ENCODE measurements at regions not wholly inside any gene's neighbourhood (a gene's known extent, or its start where the extent isn't known, plus 50 kb on each side); places are given as distances from the start of the nearest gene placed in this dataset.
"Not testable (repeated sequence)": the region's sequence is repeated elsewhere in the genome, so short reads cannot be mapped to it uniquely, and the experiment has no call there.

DNA sequence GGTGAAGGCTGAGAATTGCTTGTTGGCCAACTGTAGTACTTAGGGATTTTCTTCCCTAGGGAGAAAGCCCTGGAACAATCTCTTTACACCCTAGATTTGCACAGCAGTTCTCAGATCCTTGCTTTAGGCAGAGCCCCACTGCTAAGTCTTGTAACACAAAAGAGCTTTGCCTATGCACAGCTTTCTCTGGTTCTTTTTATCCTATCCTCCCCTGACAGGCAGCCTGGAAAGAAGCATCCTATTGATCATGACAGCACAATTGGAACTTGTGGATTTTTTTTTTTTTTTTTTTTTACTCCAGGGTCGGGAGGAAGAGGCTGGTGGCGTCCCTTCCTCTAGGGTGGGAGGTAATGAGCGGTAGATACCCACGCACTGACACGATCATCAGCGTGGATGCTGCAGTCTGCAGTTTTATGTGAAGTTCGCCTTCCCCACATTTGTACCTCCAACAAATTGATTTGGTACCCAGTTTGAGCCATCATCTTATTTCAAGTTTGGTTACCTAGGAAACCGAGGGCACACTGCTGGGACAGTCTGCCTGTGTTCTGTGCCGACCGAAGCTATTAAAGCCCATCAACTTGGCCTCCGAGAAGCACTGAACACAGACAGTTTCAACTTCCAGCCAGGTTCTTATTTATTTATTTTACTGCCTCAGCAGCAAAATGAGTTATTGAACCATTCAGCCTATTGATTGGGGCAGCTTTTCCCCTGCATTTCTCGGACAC lies 110.1 kb downstream of the NRN1 start:
- Histone ChIP-seq H3K27me3 (no peaks in the 10 kb centered on the region), H3K27ac (no peak overlapping the region), H3K9me3 (no peaks in the 10 kb centered on the region), H3K4me1 (no peaks in the 10 kb centered on the region), H3K4me3 (no peak overlapping the region), H3K36me3 (no peaks in the 10 kb centered on the region)
- intact Hi-C loops (cut with DNase I), result no loop called here
- ATAC-seq (no peak), DNase-seq (no peak)
- TF ChIP-seq, protein P1, sequence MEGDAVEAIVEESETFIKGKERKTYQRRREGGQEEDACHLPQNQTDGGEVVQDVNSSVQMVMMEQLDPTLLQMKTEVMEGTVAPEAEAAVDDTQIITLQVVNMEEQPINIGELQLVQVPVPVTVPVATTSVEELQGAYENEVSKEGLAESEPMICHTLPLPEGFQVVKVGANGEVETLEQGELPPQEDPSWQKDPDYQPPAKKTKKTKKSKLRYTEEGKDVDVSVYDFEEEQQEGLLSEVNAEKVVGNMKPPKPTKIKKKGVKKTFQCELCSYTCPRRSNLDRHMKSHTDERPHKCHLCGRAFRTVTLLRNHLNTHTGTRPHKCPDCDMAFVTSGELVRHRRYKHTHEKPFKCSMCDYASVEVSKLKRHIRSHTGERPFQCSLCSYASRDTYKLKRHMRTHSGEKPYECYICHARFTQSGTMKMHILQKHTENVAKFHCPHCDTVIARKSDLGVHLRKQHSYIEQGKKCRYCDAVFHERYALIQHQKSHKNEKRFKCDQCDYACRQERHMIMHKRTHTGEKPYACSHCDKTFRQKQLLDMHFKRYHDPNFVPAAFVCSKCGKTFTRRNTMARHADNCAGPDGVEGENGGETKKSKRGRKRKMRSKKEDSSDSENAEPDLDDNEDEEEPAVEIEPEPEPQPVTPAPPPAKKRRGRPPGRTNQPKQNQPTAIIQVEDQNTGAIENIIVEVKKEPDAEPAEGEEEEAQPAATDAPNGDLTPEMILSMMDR (IDR thresholded peaks at IDR 0.05), result no peak

DNA sequence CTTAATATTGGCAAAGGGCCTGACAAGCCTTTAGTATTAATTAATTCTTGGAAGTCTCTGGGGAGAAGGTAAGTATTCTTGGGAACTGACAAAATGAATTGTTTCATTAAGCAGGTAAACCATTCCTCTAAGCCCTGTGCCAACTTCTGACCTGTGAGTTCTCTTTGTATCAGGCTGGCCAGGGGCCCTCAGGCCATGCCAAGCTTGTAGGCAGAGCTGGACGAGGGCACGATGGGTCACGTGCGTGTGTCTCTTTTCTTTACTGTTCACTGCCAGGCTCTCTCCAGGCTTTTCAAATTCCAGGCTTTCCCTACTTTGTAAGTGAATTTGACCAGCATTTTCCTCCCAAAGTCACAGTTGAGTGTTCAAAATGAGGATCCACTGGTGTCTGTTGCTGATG lies 112.4 kb downstream of the NRN1 start:
- TF ChIP-seq, protein P1 (IDR thresholded peaks at IDR 0.05), result no peak
- H3K36me3 ChIP-seq, result no peaks in the 10 kb centered on the region
- H3K27ac ChIP-seq, result no peak overlapping the region
- no peak for ATAC-seq
- no peaks in the 10 kb centered on the region for H3K27me3 ChIP-seq
- intact Hi-C loops (cut with DNase I), result no loop called here
- DNase-seq, result no peak
- H3K9me3 ChIP-seq, result no peaks in the 10 kb centered on the region
- no peaks in the 10 kb centered on the region for H3K4me1 ChIP-seq
- no peak overlapping the region for H3K4me3 ChIP-seq

DNA sequence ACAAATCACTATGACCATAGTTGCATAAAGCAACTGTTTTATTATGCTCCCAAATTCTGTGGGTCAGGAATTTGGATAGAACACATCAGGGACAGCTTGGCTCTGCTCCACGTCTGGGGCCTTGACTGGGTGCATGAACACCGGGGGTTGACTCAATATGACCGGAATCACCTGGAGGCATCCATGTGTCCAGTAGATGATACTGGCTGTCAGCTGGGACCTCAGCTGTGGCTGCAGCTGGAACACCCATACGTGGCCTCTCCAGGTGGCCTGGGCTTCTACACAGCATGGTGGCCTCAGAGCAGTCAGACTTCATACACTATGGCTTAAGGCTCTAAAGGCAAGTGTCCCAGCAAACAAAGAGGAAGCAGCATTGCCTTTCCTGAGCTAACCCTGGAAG lies 113.4 kb downstream of the NRN1 start:
- no peaks in the 10 kb centered on the region for H3K36me3 ChIP-seq
- TF ChIP-seq, protein P1 (IDR thresholded peaks at IDR 0.05), result no peak
- H3K27me3 ChIP-seq, result no peaks in the 10 kb centered on the region
- intact Hi-C loops (cut with DNase I), result no loop called here
- ATAC-seq, result no peak
- no peaks in the 10 kb centered on the region for H3K4me1 ChIP-seq
- DNase-seq, result no peak
- no peaks in the 10 kb centered on the region for H3K9me3 ChIP-seq
- H3K27ac ChIP-seq, result no peak overlapping the region
- H3K4me3 ChIP-seq, result no peak overlapping the region

DNA sequence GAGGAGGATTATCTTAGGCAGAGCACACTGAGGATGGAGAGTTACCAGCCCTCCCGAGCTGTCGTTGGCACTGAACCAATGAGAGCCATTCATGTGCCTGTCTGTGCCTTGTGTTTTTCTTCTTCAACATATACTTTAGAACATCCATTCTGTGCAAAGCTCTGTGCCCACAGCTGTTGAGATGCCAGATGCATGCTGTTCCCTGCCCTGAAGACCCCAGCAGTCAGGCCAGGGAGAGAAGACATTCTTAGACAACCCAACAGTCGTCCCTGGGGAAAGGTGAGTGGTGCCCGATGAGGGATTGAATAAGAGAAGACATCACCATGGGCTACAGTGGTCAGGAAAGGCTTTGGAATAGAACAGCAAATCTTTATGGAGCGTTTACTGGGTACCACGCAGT lies 114.1 kb downstream of the NRN1 start:
- intact Hi-C loops (cut with DNase I), result no loop called here
- DNase-seq (no peak), ATAC-seq (peak; percentile 12)
- no peaks in the 10 kb centered on the region for H3K4me1 ChIP-seq
- H3K27me3 ChIP-seq, result no peaks in the 10 kb centered on the region
- H3K36me3 ChIP-seq, result no peaks in the 10 kb centered on the region
- H3K9me3 ChIP-seq, result no peaks in the 10 kb centered on the region
- H3K27ac ChIP-seq, result no peak overlapping the region
- peak overlapping the region; percentile 1 for H3K4me3 ChIP-seq
- TF ChIP-seq, protein P1 (IDR thresholded peaks at IDR 0.05), result no peak

DNA sequence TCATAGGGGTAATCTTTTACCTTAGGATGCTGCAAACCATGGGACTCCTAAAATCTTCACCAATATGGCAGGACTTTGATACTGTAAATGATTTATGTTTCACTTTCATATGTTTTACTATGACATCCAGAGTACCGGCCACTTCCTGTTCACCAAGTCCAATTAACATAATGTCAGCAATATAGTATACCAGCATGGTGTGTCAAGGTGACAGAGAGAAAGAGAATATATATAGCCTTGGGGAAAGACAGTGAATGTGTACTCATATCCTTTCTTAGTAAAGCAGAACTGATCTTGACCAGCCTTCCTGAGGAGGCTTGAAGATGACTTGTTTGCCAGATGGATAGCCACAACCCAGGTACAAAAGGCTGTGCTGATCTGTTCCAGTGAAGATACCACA lies 127.9 kb downstream of the NRN1 start:
- Histone ChIP-seq H3K27me3 (no peaks in the 10 kb centered on the region), H3K27ac (no peak overlapping the region), H3K4me3 (no peak overlapping the region), H3K36me3 (no peaks in the 10 kb centered on the region), H3K4me1 (no peaks in the 10 kb centered on the region), H3K9me3 (no peaks in the 10 kb centered on the region)
- intact Hi-C loops (cut with DNase I), result no loop called here
- DNase-seq (no peak), ATAC-seq (no peak)
- TF ChIP-seq, protein P1 (IDR thresholded peaks at IDR 0.05), result no peak

DNA sequence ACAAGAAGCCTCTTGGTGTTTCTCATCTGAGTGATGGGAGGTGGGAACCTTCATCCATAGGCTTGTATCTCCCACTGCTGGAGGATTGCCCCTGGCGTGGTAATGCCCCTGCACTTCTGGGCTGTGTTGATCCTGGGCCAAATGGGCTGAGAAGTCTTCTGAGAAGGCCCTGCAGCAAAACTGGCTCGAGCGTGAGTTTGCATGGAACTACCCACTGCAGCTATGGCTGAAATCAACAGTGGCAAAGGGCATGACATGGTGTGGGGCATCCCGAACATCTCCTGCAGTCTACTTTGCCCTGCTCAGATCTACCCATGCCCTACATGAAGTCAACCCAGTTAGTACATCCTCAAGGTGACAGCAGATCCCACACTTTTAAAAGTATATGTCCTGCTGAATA lies 130.6 kb downstream of the NRN1 start:
- intact Hi-C loops (cut with DNase I), result no loop called here
- H3K4me1 ChIP-seq, result no peaks in the 10 kb centered on the region
- TF ChIP-seq, protein P1 (IDR thresholded peaks at IDR 0.05), result no peak
- H3K4me3 ChIP-seq, result no peak overlapping the region
- DNase-seq, result no peak
- no peak for ATAC-seq
- H3K9me3 ChIP-seq, result no peaks in the 10 kb centered on the region
- H3K27me3 ChIP-seq, result no peaks in the 10 kb centered on the region
- no peaks in the 10 kb centered on the region for H3K36me3 ChIP-seq
- no peak overlapping the region for H3K27ac ChIP-seq

DNA sequence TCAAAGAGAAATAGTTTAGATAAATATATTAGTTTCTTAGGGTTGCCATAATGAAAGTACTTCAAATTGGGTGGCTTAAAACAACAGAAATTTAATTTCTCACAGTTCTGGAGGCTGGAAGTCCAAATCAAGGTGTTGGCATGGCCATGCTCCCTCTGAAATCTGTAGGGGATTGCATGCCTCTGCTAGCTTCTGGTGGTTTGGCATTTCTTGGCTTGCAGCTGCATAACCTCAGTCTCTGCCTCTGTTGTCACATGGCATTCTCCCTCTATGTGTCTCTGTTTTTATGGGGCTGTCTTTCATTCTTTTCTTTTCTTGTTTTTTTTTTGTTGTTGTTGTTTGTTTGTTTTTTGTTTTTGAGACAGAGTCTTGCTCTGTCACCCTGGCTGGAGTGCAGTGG lies 132.7 kb downstream of the NRN1 start:
- H3K9me3 ChIP-seq; H3K4me1 ChIP-seq; ATAC-seq; H3K4me3 ChIP-seq; DNase-seq; H3K27me3 ChIP-seq; H3K36me3 ChIP-seq; intact Hi-C loops (cut with DNase I); H3K27ac ChIP-seq: not testable (repeated sequence)
